ENCODE measurements at regions not wholly inside any gene's neighbourhood (a gene's known extent, or its start where the extent isn't known, plus 50 kb on each side); places are given as distances from the start of the nearest gene placed in this dataset.

- TF ChIP-seq CTCF (IDR thresholded peaks at IDR 0.05) (no peak), USF1 (IDR thresholded peaks at IDR 0.05; ENCODE audit: borderline replicate concordance, low read depth) (no peak)
Measured at GRCh38 chr5:160926428-160926827, 74.4 kb upstream of the ATP10B start.

All from SK-N-SH (cell line).